HCT116 (cell line): ENCODE measurements at regions not wholly inside any gene's neighbourhood (a gene's known extent, or its start where the extent isn't known, plus 50 kb on each side); places are given as distances from the start of the nearest gene placed in this dataset.

ENCODE experiments used
- ATAC-seq: fragments of 200-7000 bp; cut with Tn5 transposase; 2 replicates; pipeline ENCODE4 v1.9.1; 2020; ENCODE audit warnings: mild to moderate bottlenecking, moderate library complexity
- BruUV-seq: library from RNA; stranded (reverse); fragments of 400-500 nt; replicated peaks from 2 replicates; lab custom pipeline; 2021; lab: Mats Ljungman, UMichigan
- CTCF ChIA-PET: fragments of 300-600 bp; sonication (Branson Sonifier 250); formaldehyde crosslinking; loops from one replicate; lab custom pipeline; 2021; ENCODE audit warnings: antibody characterized with exemption; lab: Charles Lee
- POLR2A ChIA-PET: fragments of 300-600, 350-600 bp; sonication (Branson Sonifier 250); formaldehyde crosslinking; loops from one replicate; lab custom pipeline; 2021; ENCODE audit warnings: antibody characterized with exemption; lab: Charles Lee
- RAD21 ChIA-PET, 2 experiments: fragments of 300-600 bp; sonication (Branson Sonifier 250); formaldehyde crosslinking; loops; one replicate each; lab custom pipeline; 2023; ENCODE audit warnings: low total read pairs in 2 of 2; ENCODE audit not compliant: uncharacterized antibody in 2 of 2, unreplicated experiment in 2 of 2, low non-redundant PET in 1 of 2; lab: Charles Lee
- DNase-seq: peaks from one replicate; pipeline ENCODE4 v3.0.0-alpha.2; 2010; ENCODE audit warnings: low read depth, low spot score
- H2AFZ ChIP-seq: fragments of 200-600 bp; shearing (Covaris generic), sonication (generic); 2 replicates; pipeline ENCODE4 v1.6.1; 2017; ENCODE audit warnings: low read depth, mixed run types, mixed read lengths, antibody characterized with exemption, low read length; ENCODE audit not compliant: poor library complexity, severe bottlenecking
- H3K27ac ChIP-seq: 2 replicates; pipeline ENCODE4 v1.5.1; 2012; ENCODE audit warnings: low read depth, low read length
- H3K27me3 ChIP-seq: fragments of 200-600 bp; sonication (generic); 2 replicates; pipeline ENCODE4 v1.6.1; 2016; ENCODE audit warnings: mixed run types, low read length, mixed read lengths; ENCODE audit not compliant: insufficient read depth
- H3K36me3 ChIP-seq, 2 experiments: fragments of 200-500 bp in 1 of 2; fragments of 200-600 bp in 1 of 2; sonication (Bioruptor generic) in 1 of 2; sonication (generic) in 1 of 2; 2 replicates each; pipeline versions ENCODE4 v1.5.1 to v1.6.1; 2014 to 2016; ENCODE audit warnings: low read length in 2 of 2, inconsistent platforms in 1 of 2, mixed read lengths in 1 of 2, mixed run types in 1 of 2; ENCODE audit not compliant: insufficient read depth in 2 of 2, control insufficient read depth in 1 of 2
- H3K4me1 ChIP-seq, 2 experiments: fragments of 200-600 bp in 1 of 2; sonication (generic) in 1 of 2; 2 replicates each; pipeline versions ENCODE4 v1.5.1 to v1.6.1; 2012 to 2017; ENCODE audit warnings: low read length in 2 of 2, inconsistent platforms in 1 of 2, mild to moderate bottlenecking in 1 of 2, mixed read lengths in 1 of 2, mixed run types in 1 of 2, moderate library complexity in 1 of 2; ENCODE audit not compliant: insufficient read depth in 2 of 2, control insufficient read depth in 1 of 2
- H3K4me2 ChIP-seq: fragments of 200-600 bp; sonication (generic); 2 replicates; pipeline ENCODE4 v1.6.1; 2017; ENCODE audit warnings: mixed run types, low read length, mixed read lengths
- H3K4me3 ChIP-seq, 2 experiments: fragments of 200-600 bp in 1 of 2; sonication (generic) in 1 of 2; replicated peaks in 1 of 2; 2 replicates each; pipeline ENCODE4 v1.5.1; 2011 to 2016; ENCODE audit warnings: low read length in 2 of 2, control low read depth in 1 of 2, low read depth in 1 of 2, mild to moderate bottlenecking in 1 of 2, mixed read lengths in 1 of 2, mixed run types in 1 of 2
- H3K79me2 ChIP-seq: fragments of 200-600 bp; sonication (generic); 2 replicates; pipeline ENCODE4 v1.6.1; 2017; ENCODE audit warnings: mild to moderate bottlenecking, mixed run types, low read length, moderate library complexity, mixed read lengths; ENCODE audit not compliant: insufficient read depth
- H3K9ac ChIP-seq: fragments of 200-600 bp; sonication (generic); 2 replicates; pipeline ENCODE4 v1.6.1; 2016; ENCODE audit warnings: low read length, mixed read lengths
- H3K9me2 ChIP-seq: fragments of 200-600 bp; sonication (generic), shearing (Covaris generic); 2 replicates; pipeline ENCODE4 v1.6.1; 2017; ENCODE audit warnings: mixed run types, mild to moderate bottlenecking, moderate library complexity; ENCODE audit not compliant: insufficient read depth
- H3K9me3 ChIP-seq, 2 experiments: fragments of 200-500 bp in 1 of 2; fragments of 200-600 bp in 1 of 2; sonication (Bioruptor generic) in 1 of 2; sonication (generic) in 1 of 2; 2 replicates each; pipeline ENCODE4 v1.6.1; 2014 to 2017; ENCODE audit warnings: low read length in 2 of 2, mixed read lengths in 2 of 2, inconsistent platforms in 1 of 2, low read depth in 1 of 2, mild to moderate bottlenecking in 1 of 2, mixed run types in 1 of 2, moderate library complexity in 1 of 2; ENCODE audit not compliant: control insufficient read depth in 1 of 2, insufficient read depth in 1 of 2
- H4K20me1 ChIP-seq: fragments of 200-600 bp; sonication (generic), shearing (Covaris generic); 2 replicates; pipeline ENCODE4 v1.6.1; 2017; ENCODE audit warnings: mixed run types, mild to moderate bottlenecking, moderate library complexity; ENCODE audit not compliant: insufficient read depth
- CBX3 ChIP-seq: IDR thresholded peaks from 2 replicates; pipeline ENCODE4 v1.6.1; 2012; ENCODE audit warnings: low read depth
- CEBPB ChIP-seq: IDR thresholded peaks from 2 replicates; pipeline ENCODE4 v1.6.1; 2012; ENCODE audit warnings: low read depth
- CTCF ChIP-seq, 3 experiments: fragments of 200-600 bp in 1 of 3; sonication (generic) in 1 of 3; IDR thresholded peaks in 2 of 3; conservative IDR thresholded peaks in 1 of 3; 2 replicates each; pipeline ENCODE4 v1.5.1; 2012 to 2017; ENCODE audit warnings: low read depth in 2 of 3, low read length in 2 of 3, antibody characterized with exemption in 1 of 3, borderline replicate concordance in 1 of 3, control low read depth in 1 of 3, mild to moderate bottlenecking in 1 of 3, mixed read lengths in 1 of 3, mixed run types in 1 of 3, moderate library complexity in 1 of 3; ENCODE audit not compliant: insufficient read depth in 1 of 3
- ELF1 ChIP-seq: IDR thresholded peaks from 2 replicates; pipeline ENCODE4 v1.6.1; 2012; ENCODE audit warnings: low read depth, borderline replicate concordance
- EZH2phosphoT487 ChIP-seq: fragments of 200-600 bp; IDR thresholded peaks from 2 replicates; pipeline ENCODE4 v1.6.1; 2018; ENCODE audit warnings: antibody characterized with exemption, borderline replicate concordance
- FOSL1 ChIP-seq: IDR thresholded peaks from 2 replicates; pipeline ENCODE4 v1.6.1; 2012; ENCODE audit warnings: low read depth
- JUND ChIP-seq: IDR thresholded peaks from 2 replicates; pipeline ENCODE4 v1.6.1; 2012
- MAX ChIP-seq: IDR thresholded peaks from 2 replicates; pipeline ENCODE4 v1.6.1; 2012
- POLR2A ChIP-seq: IDR thresholded peaks from 2 replicates; pipeline ENCODE4 v1.7.0; 2011; ENCODE audit warnings: borderline replicate concordance; ENCODE audit not compliant: insufficient read depth, insufficient read length; ENCODE audit errors: extremely low read depth
- RAD21 ChIP-seq: IDR thresholded peaks from 2 replicates; pipeline ENCODE4 v1.6.1; 2012; ENCODE audit warnings: low read depth, mild to moderate bottlenecking
- REST ChIP-seq: IDR thresholded peaks from 2 replicates; pipeline ENCODE4 v1.6.1; 2012; ENCODE audit warnings: low read depth
- SIN3A ChIP-seq: IDR thresholded peaks from 2 replicates; pipeline ENCODE4 v1.6.1; 2012; ENCODE audit warnings: low read depth
- SP1 ChIP-seq: IDR thresholded peaks from 2 replicates; pipeline ENCODE4 v1.6.1; 2012; ENCODE audit warnings: low read depth
- SRF ChIP-seq: IDR thresholded peaks from 2 replicates; pipeline ENCODE4 v1.6.1; 2012; ENCODE audit warnings: low read depth
- TCF7L2 ChIP-seq: IDR thresholded peaks from 2 replicates; pipeline ENCODE4 v1.7.0; 2011; ENCODE audit warnings: borderline replicate concordance, inconsistent platforms; ENCODE audit not compliant: insufficient read depth, insufficient read length; ENCODE audit errors: extremely low read depth
- YY1 ChIP-seq: IDR thresholded peaks from 2 replicates; pipeline ENCODE4 v1.6.1; 2011; ENCODE audit warnings: low read length, low read depth, moderate library complexity, mild to moderate bottlenecking; ENCODE audit not compliant: insufficient replicate concordance; ENCODE audit errors: extremely low read depth
- intact Hi-C: fragments of 100-400 bp; cut with micrococcal nuclease; formaldehyde crosslinking; loops from 2 replicates; pipeline ENCODE4 v1.10.0; 2022

GRCh38 chr4:133624744-133625143, 475.6 kb downstream of the PCDH10 start:
- no peak overlapping the region for H3K4me3 ChIP-seq
- TF ChIP-seq CTCF (IDR thresholded peaks at IDR 0.05 in 2 of 3, conservative IDR thresholded peaks at IDR 0.05 in 1 of 3; ENCODE audit: borderline replicate concordance in 1 of 3, insufficient read depth in 1 of 3, low read depth in 2 of 3, low read length in 2 of 3) (no peak), CEBPB (no peak), SP1 (no peak)
- H2AFZ ChIP-seq, result no peak overlapping the region
- intact Hi-C loops, result no loop called here
- H3K9me3 ChIP-seq, result no peaks in the 10 kb centered on the region
- H4K20me1 ChIP-seq, result no peaks in the 10 kb centered on the region
- RAD21 ChIA-PET, result no interaction called here
- H3K36me3 ChIP-seq, result no peaks in the 10 kb centered on the region
- H3K4me2 ChIP-seq, result no peak overlapping the region
- H3K79me2 ChIP-seq, result no peaks in the 10 kb centered on the region
- no peaks in the 10 kb centered on the region for H3K4me1 ChIP-seq
- no peak overlapping the region for H3K27ac ChIP-seq
- DNase-seq (no peak), ATAC-seq (no peak)
- POLR2A ChIA-PET, result no interaction called here
- H3K27me3 ChIP-seq, result no peaks in the 10 kb centered on the region
- H3K9me2 ChIP-seq, result no peaks in the 10 kb centered on the region
- no TSS peak for BruUV-seq
- H3K9ac ChIP-seq, result no peak overlapping the region
- CTCF ChIA-PET, result interaction anchor here (1.2 kb wide), 1 partner anchor 39 kb away, joined by 3 read pairs; no protein-coding TSS in a partner anchor

- Histone ChIP-seq H3K79me2 (no peaks in the 10 kb centered on the region), H3K36me3 (no peaks in the 10 kb centered on the region), H3K9ac (no peak overlapping the region), H3K9me2 (no peaks in the 10 kb centered on the region), H3K4me1 (no peaks in the 10 kb centered on the region), H3K9me3 (no peaks in the 10 kb centered on the region), H3K4me3 (no peak overlapping the region), H3K27me3 (no peaks in the 10 kb centered on the region), H4K20me1 (no peaks in the 10 kb centered on the region), H3K27ac (no peak overlapping the region), H3K4me2 (no peak overlapping the region), H2AFZ (peak overlapping the region; percentile 6)
- no peak for DNase-seq
- intact Hi-C loops, result no loop called here
- ATAC-seq, result no peak
- ChIA-PET POLR2A (no interaction called here), CTCF (no interaction called here), RAD21 (no interaction called here)
- no TSS peak for BruUV-seq
- no peak for TF ChIP-seq JUND
- TF ChIP-seq MAX, result no peak
- no peak for TF ChIP-seq POLR2A
- TF ChIP-seq RAD21, result no peak
- no peak for TF ChIP-seq CEBPB
- no peak for TF ChIP-seq TCF7L2
- no peak for TF ChIP-seq REST
- TF ChIP-seq SRF, result no peak
- no peak for TF ChIP-seq EZH2phosphoT487
- no peak for TF ChIP-seq CBX3
- no peak for TF ChIP-seq SIN3A
- no peak for TF ChIP-seq YY1
- TF ChIP-seq FOSL1, result no peak
- no peak for TF ChIP-seq ELF1
- TF ChIP-seq SP1, result no peak
These were observed 474.8 kb downstream of the PCDH10 start for GRCh38 chr4:133623847-133624246.
